ENCODE measurements at regions not wholly inside any gene's neighbourhood (a gene's known extent, or its start where the extent isn't known, plus 50 kb on each side); places are given as distances from the start of the nearest gene placed in this dataset.

DNA sequence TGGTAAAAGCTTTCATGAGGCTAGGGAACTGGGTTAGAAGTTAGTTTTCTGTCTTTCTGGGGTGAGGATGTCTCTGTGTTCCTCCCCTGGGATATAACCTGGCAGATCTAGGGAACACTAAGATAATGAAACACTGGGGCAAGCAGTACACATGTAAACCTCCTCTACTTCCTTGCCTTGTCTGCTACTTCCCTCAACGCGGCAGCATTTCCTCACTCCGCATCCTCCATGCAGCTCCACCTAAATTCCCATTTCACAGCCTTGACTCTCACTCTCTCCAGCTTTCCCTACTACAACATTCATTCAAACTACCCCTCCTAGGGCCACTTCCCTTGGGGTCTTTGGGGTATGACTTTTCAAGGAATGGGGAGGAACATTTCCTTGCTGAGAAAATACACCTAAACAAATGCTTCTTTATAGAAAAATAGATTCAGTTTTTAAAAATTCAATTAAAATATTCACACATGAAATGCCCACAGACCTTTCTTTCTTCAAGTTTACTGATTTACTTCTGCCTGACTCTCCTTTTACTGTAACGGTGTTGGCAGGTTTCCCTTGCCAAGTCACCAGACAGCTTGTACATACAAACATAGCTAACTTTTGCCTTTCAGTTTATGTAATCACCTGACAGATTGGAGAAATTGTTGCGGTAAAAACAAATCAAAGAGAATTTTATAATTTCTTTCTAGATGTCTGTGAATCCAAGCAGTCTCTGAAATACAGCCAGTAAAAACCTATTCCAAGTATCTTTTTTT, 90.1 kb downstream of the TNFSF18 start:
- Histone ChIP-seq H3K4me3 (no peak overlapping the region), H3K9me3 (no peaks in the 10 kb centered on the region), H3K4me1 (no peaks in the 10 kb centered on the region), H3K27ac (no peak overlapping the region), H3K36me3 (no peaks in the 10 kb centered on the region), H3K27me3 (no peaks in the 10 kb centered on the region)
- TF ChIP-seq, protein P1, sequence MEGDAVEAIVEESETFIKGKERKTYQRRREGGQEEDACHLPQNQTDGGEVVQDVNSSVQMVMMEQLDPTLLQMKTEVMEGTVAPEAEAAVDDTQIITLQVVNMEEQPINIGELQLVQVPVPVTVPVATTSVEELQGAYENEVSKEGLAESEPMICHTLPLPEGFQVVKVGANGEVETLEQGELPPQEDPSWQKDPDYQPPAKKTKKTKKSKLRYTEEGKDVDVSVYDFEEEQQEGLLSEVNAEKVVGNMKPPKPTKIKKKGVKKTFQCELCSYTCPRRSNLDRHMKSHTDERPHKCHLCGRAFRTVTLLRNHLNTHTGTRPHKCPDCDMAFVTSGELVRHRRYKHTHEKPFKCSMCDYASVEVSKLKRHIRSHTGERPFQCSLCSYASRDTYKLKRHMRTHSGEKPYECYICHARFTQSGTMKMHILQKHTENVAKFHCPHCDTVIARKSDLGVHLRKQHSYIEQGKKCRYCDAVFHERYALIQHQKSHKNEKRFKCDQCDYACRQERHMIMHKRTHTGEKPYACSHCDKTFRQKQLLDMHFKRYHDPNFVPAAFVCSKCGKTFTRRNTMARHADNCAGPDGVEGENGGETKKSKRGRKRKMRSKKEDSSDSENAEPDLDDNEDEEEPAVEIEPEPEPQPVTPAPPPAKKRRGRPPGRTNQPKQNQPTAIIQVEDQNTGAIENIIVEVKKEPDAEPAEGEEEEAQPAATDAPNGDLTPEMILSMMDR (IDR thresholded peaks at IDR 0.05): no peak
- no peak for TF ChIP-seq POLR2AphosphoS5 (IDR thresholded peaks at IDR 0.05)
- no peak for TF ChIP-seq POLR2A (IDR thresholded peaks at IDR 0.05)
- no peak for DNase-seq (ENCODE audit: low spot score in 2 of 2)
- intact Hi-C loops (cut with DNase I; ENCODE audit: low total_unique reads): no loop called here

DNA sequence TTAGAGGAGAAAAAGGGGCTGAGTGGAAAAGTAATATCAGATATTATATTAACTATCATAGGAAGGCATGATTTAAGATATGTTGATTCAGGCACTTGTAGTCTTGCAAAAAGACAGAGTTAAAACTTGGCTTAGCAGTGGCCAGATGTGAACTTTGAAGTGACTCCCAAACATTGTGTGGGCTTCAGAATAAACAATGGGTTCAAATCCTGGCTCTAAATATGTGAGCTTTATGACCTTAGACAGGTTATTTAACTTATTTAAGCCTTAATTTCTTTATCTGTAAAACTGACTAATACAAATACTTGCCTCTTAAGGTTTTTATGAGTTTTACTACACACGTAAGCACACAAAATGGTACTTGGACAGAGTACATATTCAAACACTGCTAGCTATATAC, 85.9 kb downstream of the TNFSF18 start:
- no peak for DNase-seq (ENCODE audit: low spot score in 2 of 2)
- intact Hi-C loops (cut with DNase I; ENCODE audit: low total_unique reads): no loop called here
- TF ChIP-seq POLR2AphosphoS5 (IDR thresholded peaks at IDR 0.05) (no peak), POLR2A (IDR thresholded peaks at IDR 0.05) (no peak)
- TF ChIP-seq, protein P1 (IDR thresholded peaks at IDR 0.05): no peak
- Histone ChIP-seq H3K4me1 (no peaks in the 10 kb centered on the region), H3K27ac (no peak overlapping the region), H3K4me3 (no peak overlapping the region), H3K9me3 (no peaks in the 10 kb centered on the region), H3K36me3 (no peaks in the 10 kb centered on the region), H3K27me3 (no peaks in the 10 kb centered on the region)

DNA sequence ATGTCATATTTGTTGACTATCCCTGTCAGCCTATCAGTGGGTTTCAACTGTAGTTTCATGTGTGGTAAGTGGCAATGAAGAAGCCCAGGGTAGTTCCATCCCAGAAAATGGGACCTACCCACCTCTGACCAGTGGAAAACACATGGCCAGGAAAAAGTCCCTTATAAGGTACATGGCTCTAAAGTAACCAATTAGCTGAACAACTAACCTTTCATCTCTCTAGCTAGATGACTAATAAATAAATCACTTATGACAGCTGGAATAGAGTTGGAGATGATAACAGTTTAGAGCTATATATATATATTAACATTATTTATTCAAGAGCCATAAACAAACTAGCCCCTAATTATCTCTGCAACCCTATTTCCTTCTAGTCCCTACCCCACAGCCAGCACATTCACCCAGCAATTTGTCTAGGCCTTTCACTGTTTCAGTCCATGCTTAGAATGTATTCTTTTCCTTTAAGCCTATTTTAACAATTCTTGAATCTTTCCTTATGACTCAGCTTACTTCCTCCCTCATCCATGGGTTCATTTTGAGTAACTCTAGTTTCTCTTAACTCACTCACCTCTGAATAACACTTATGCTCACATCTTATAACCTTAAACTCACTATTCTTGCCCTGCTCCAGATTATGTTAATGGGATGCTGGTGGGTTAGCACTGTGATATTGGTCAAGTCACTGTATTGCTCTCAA, 83.7 kb downstream of the TNFSF18 start:
- H3K36me3 ChIP-seq: no peaks in the 10 kb centered on the region
- H3K4me1 ChIP-seq: no peaks in the 10 kb centered on the region
- H3K27ac ChIP-seq: no peak overlapping the region
- H3K9me3 ChIP-seq: no peaks in the 10 kb centered on the region
- H3K27me3 ChIP-seq: no peaks in the 10 kb centered on the region
- H3K4me3 ChIP-seq: no peak overlapping the region
- DNase-seq (ENCODE audit: low spot score in 2 of 2): no peak
- no peak for TF ChIP-seq POLR2A (IDR thresholded peaks at IDR 0.05)
- TF ChIP-seq, protein P1 (IDR thresholded peaks at IDR 0.05): no peak
- TF ChIP-seq POLR2AphosphoS5 (IDR thresholded peaks at IDR 0.05): no peak
- intact Hi-C loops (cut with DNase I; ENCODE audit: low total_unique reads): no loop called here

DNA sequence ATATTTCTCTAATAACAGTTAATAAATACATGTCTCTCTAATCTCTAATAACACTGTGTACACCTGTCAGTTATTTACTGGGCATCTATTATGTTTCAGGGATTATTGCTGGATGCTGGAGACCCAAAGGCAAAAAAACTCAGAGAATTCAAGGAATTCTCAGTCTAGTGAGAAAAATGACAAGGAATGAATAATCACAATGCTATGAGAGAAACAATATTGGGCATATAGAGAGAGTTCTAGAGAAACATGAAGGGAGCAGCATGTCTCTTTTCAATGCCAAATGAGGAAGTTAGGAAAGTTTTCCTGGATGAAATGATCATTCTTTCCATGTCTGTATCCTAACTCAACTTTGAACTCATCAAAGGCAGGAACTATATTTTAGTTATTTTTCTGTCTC, 82.8 kb downstream of the TNFSF18 start:
- Histone ChIP-seq H3K27me3 (no peaks in the 10 kb centered on the region), H3K4me3 (no peak overlapping the region), H3K9me3 (no peaks in the 10 kb centered on the region), H3K27ac (no peak overlapping the region), H3K4me1 (no peaks in the 10 kb centered on the region), H3K36me3 (no peaks in the 10 kb centered on the region)
- intact Hi-C loops (cut with DNase I; ENCODE audit: low total_unique reads): no loop called here
- DNase-seq (ENCODE audit: low spot score in 2 of 2): no peak
- TF ChIP-seq POLR2AphosphoS5 (IDR thresholded peaks at IDR 0.05): no peak
- TF ChIP-seq, protein P1 (IDR thresholded peaks at IDR 0.05): no peak
- no peak for TF ChIP-seq POLR2A (IDR thresholded peaks at IDR 0.05)

DNA sequence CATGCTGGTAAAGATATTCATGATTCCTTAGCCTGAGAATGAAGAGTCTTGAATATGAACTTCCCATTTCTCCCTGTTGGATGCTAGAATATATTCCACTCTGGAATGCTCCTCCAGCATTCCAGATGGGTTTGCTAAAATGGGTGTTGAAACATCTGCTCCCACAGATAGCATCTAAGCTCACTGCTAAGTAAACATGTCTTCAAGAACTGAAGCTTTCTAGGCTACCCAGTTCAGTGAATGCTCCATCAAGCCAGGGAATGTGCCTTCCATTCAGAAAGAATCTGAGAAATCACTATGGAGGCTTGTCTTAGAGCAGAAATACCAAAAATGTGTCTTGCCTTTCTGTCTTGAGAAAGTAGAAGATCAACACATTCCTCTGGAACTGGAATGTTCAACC, 81.1 kb downstream of the TNFSF18 start:
- TF ChIP-seq, protein P1 (IDR thresholded peaks at IDR 0.05): no peak
- TF ChIP-seq POLR2AphosphoS5 (IDR thresholded peaks at IDR 0.05) (no peak), POLR2A (IDR thresholded peaks at IDR 0.05) (no peak)
- H3K27ac ChIP-seq: no peak overlapping the region
- intact Hi-C loops (cut with DNase I; ENCODE audit: low total_unique reads): no loop called here
- no peaks in the 10 kb centered on the region for H3K27me3 ChIP-seq
- no peaks in the 10 kb centered on the region for H3K9me3 ChIP-seq
- no peaks in the 10 kb centered on the region for H3K4me1 ChIP-seq
- DNase-seq (ENCODE audit: low spot score in 2 of 2): no peak
- H3K4me3 ChIP-seq: no peak overlapping the region
- no peaks in the 10 kb centered on the region for H3K36me3 ChIP-seq

All from breast epithelium (tissue), 4 donors.